RWPE2 (cell line): ENCODE measurements at regions not wholly inside any gene's neighbourhood (a gene's known extent, or its start where the extent isn't known, plus 50 kb on each side); places are given as distances from the start of the nearest gene placed in this dataset.

Source experiments
- ATAC-seq: fragments of 200-7000 bp; cut with Tn5 transposase; 3 replicates; pipeline ENCODE4 v1.9.1; 2021; ENCODE audit warnings: low read depth
- DNase-seq: peaks from one replicate; pipeline ENCODE4 v3.0.0-alpha.2; 2020; ENCODE audit warnings: low spot score
- H3K27ac ChIP-seq: fragments of 450-650 bp; 2 replicates; pipeline ENCODE4 v1.5.1; 2017; ENCODE audit warnings: mild to moderate bottlenecking; ENCODE audit not compliant: poor library complexity, severe bottlenecking
- H3K27me3 ChIP-seq: fragments of 250-450 bp; sonication (Bioruptor Pico); 2 replicates; pipeline ENCODE4 v1.5.1; 2021; ENCODE audit warnings: mild to moderate bottlenecking, moderate library complexity; ENCODE audit not compliant: insufficient read depth, poor library complexity, severe bottlenecking
- H3K36me3 ChIP-seq: fragments of 250-450 bp; sonication (Bioruptor Pico); 2 replicates; pipeline ENCODE4 v1.5.1; 2020; ENCODE audit warnings: low read depth, mild to moderate bottlenecking, moderate library complexity
- H3K4me1 ChIP-seq: fragments of 250-450 bp; sonication (Bioruptor Pico); 2 replicates; pipeline ENCODE4 v1.5.1; 2021; ENCODE audit warnings: mild to moderate bottlenecking, moderate library complexity; ENCODE audit not compliant: insufficient read depth, poor library complexity, severe bottlenecking
- H3K4me3 ChIP-seq: fragments of 250-450 bp; sonication (Bioruptor Pico); 2 replicates; pipeline ENCODE4 v1.5.1; 2021; ENCODE audit warnings: mild to moderate bottlenecking, moderate library complexity; ENCODE audit not compliant: severe bottlenecking
- H3K9me3 ChIP-seq: fragments of 250-450 bp; sonication (Bioruptor Pico); 2 replicates; pipeline ENCODE4 v1.5.1; 2021; ENCODE audit warnings: mild to moderate bottlenecking, moderate library complexity; ENCODE audit not compliant: severe bottlenecking
- TF ChIP-seq, protein P1 (sequence below): fragments of 450-650 bp; IDR thresholded peaks from one replicate; pipeline ENCODE4 v1.5.1; 2017; ENCODE audit warnings: mild to moderate bottlenecking, moderate library complexity; ENCODE audit not compliant: poor library complexity, severe bottlenecking

DNA sequence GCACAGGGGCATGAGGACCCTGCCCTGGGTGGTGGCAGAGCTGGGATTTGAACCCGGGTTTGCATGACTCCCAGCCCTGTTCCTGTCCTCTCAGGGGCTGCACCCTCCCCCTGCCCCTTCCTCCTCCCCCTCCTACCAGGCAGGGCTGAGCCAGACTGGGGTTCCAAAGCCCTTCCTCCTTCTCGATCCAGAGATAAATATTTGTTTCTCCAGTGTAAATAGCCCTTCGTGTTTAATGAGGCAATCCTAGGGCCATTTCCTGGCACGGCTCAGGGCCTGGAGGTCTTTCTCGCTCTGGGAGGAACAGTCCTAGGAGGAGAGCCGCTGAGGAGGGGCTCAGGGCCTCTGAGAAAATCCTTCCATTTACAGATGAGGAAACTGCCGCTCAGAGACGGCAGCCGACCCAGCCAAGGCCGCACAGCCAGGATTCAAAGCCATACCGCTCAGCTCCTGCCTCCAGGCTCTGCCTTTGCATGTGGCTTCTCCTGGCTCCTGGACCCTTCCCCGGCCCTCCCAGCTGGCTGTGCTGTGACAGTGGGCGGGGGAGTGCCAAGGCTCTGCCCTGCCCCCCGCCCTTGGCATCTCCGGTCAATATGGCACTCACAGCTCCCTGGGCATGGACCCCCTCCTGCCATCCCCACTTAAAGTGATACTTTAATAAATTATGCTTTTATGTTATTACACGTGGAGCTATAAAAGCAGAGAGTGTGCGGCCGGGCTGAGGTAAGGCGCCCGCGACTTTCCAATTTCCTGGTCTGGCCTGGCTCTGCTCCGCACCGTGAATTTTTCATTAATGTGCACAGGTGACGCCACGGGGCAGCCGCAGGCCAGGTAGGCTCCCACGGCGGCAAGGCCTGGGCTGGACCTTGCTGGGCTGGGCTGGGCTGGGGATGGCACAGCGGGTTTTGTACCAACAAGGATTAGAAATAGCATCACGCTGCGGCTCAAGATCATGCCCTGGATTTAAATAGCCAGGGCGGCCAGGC lies 114.7 kb upstream of the WNT4 start:
- ATAC-seq (no peak), DNase-seq (no peak)
- Histone ChIP-seq H3K9me3 (no peaks in the 10 kb centered on the region), H3K4me1 (no peaks in the 10 kb centered on the region), H3K36me3 (no peaks in the 10 kb centered on the region), H3K27me3 (no peaks in the 10 kb centered on the region), H3K27ac (no peak overlapping the region), H3K4me3 (no peak overlapping the region)
- TF ChIP-seq, protein P1, sequence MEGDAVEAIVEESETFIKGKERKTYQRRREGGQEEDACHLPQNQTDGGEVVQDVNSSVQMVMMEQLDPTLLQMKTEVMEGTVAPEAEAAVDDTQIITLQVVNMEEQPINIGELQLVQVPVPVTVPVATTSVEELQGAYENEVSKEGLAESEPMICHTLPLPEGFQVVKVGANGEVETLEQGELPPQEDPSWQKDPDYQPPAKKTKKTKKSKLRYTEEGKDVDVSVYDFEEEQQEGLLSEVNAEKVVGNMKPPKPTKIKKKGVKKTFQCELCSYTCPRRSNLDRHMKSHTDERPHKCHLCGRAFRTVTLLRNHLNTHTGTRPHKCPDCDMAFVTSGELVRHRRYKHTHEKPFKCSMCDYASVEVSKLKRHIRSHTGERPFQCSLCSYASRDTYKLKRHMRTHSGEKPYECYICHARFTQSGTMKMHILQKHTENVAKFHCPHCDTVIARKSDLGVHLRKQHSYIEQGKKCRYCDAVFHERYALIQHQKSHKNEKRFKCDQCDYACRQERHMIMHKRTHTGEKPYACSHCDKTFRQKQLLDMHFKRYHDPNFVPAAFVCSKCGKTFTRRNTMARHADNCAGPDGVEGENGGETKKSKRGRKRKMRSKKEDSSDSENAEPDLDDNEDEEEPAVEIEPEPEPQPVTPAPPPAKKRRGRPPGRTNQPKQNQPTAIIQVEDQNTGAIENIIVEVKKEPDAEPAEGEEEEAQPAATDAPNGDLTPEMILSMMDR: no peak

DNA sequence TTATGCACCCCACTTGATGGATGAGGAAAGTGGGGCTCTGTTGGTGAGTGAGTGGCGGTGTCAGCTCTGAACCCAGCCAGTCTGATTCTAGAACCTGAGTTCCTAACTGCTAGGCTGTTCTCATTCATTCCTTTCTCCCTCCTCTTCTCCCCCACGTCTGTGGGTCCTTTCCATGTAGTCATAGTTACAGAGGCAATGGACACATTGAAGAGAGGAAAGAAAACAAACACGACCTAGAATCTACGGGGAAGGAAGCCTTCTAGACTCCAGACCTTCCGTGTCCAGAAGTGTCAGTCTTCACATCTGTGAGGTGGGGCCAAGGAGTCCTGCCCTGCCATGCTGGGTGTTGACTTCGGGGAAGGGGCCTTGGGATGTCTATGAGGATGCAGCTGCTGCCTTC lies 115.8 kb upstream of the WNT4 start:
- H3K27me3 ChIP-seq: no peaks in the 10 kb centered on the region
- no peak for DNase-seq
- TF ChIP-seq, protein P1: no peak
- H3K9me3 ChIP-seq: no peaks in the 10 kb centered on the region
- no peaks in the 10 kb centered on the region for H3K36me3 ChIP-seq
- no peaks in the 10 kb centered on the region for H3K4me1 ChIP-seq
- no peak for ATAC-seq
- no peak overlapping the region for H3K4me3 ChIP-seq
- no peak overlapping the region for H3K27ac ChIP-seq

DNA sequence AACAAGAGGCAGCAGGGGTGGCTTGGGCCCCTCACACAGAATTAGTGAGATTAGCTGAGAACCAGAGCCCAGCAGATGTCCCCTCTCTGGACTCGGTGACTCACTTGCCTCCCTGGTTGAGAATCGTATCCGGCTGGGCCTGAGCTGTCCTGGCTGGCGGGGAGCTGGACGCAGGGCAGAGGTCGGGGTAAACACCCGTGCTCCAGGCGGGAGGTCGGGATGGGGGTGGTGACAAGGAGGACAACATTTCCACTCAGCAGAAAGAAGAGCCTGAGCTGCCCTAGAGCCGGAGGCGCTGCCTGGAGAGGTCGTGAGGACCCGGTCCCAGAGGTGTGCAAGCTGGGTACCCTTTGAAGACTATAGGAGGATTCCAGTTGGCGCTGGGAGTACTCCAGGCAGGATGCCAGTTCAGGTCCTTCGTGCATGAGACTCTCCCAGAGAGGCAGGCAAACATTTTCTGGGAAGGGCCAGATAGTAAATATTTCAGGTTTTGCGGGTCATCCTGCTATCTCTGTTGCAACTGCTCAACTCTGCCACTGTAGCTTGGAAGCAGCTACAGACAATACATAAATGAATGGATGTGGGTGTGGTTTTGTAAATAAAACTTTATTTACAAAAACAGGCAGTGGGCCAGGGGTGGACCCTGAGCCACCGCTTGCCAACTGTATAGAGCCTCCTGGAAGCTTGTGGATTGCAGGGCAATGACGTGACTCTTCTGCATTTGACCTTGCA lies 116.8 kb upstream of the WNT4 start:
- ATAC-seq: no peak
- Histone ChIP-seq H3K27me3 (no peaks in the 10 kb centered on the region), H3K27ac (no peak overlapping the region), H3K36me3 (no peaks in the 10 kb centered on the region), H3K4me1 (no peaks in the 10 kb centered on the region), H3K4me3 (no peak overlapping the region), H3K9me3 (no peaks in the 10 kb centered on the region)
- no peak for DNase-seq
- TF ChIP-seq, protein P1: no peak

DNA sequence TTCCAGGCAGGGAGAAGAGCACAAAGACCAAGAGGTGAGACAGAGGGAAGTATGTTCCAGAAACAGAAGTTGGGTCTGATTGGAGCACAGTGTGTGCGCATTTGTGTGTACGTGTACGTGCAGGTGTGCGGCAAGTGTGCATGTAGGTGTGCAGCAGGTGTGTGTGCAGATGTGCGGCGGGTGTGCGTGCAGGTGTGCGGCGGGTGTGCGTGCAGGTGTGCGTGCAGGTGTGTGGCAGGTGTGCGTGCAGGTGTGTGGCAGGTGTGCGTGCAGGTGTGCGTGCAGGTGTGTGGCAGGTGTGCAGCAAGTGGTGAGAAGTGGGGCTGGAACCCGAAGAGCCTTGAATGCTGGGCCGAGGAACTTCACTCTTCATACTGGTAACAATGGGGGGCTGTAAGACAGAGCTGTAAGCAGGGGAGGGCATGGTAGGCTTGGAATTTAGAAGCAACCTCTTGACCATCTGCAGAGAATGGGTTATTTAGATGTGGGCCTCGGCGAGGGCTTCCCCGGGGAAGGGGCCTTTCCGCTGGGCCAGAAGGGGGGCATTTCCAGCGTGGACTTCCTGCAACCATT lies 118.0 kb upstream of the WNT4 start:
- H3K36me3 ChIP-seq: no peaks in the 10 kb centered on the region
- no peaks in the 10 kb centered on the region for H3K9me3 ChIP-seq
- ATAC-seq (no peak), DNase-seq (no peak)
- H3K4me1 ChIP-seq: no peaks in the 10 kb centered on the region
- TF ChIP-seq, protein P1: no peak
- H3K27me3 ChIP-seq: no peaks in the 10 kb centered on the region
- H3K4me3 ChIP-seq: no peak overlapping the region
- no peak overlapping the region for H3K27ac ChIP-seq
